ENCODE measurements at regions not wholly inside any gene's neighbourhood (a gene's known extent, or its start where the extent isn't known, plus 50 kb on each side); places are given as distances from the start of the nearest gene placed in this dataset.

- TF ChIP-seq CTCF (IDR thresholded peaks at IDR 0.05; ENCODE audit: poor library complexity, severe bottlenecking) (no peak), POLR2AphosphoS5 (IDR thresholded peaks at IDR 0.05) (no peak)
These were observed 178.6 kb upstream of the EEA1 start for GRCh38 chr12:93107514-93108312.

Measured in neural cell (in vitro differentiated cells).